Panc1 (cell line): ENCODE measurements at regions not wholly inside any gene's neighbourhood (a gene's known extent, or its start where the extent isn't known, plus 50 kb on each side); places are given as distances from the start of the nearest gene placed in this dataset.

ENCODE experiments used
- ATAC-seq: fragments of 200-7000 bp; cut with Tn5 transposase; 2 replicates; pipeline ENCODE4 v1.9.1; 2020; ENCODE audit warnings: mild to moderate bottlenecking, moderate library complexity
- BruUV-seq: library from RNA; stranded (reverse); fragments of 400-500 nt; replicated peaks from 2 replicates; lab custom pipeline; 2021; lab: Mats Ljungman, UMichigan
- CTCF ChIA-PET: fragments of 300-600 bp; sonication (Branson Sonifier 250); formaldehyde crosslinking; loops from one replicate; lab custom pipeline; 2022; ENCODE audit warnings: antibody characterized with exemption; lab: Charles Lee
- POLR2A ChIA-PET: fragments of 300-600 bp; sonication (Branson Sonifier 250); formaldehyde crosslinking; loops from one replicate; lab custom pipeline; 2022; ENCODE audit warnings: antibody characterized with exemption; lab: Charles Lee
- DNase-seq: peaks from one replicate; pipeline ENCODE4 v3.0.0-alpha.2; 2010; ENCODE audit warnings: low read depth, low spot score
- H3K27ac ChIP-seq: 2 replicates; pipeline ENCODE4 v1.5.1; 2011; ENCODE audit warnings: mild to moderate bottlenecking, low read length, inconsistent platforms
- H3K27me3 ChIP-seq: fragments of 200-500 bp; sonication (Bioruptor generic); 2 replicates; pipeline ENCODE4 v1.6.0; 2014; ENCODE audit warnings: low read length, inconsistent platforms; ENCODE audit not compliant: control insufficient read depth, insufficient read depth
- H3K36me3 ChIP-seq: fragments of 200-500 bp; sonication (Bioruptor generic); 2 replicates; pipeline ENCODE4 v1.5.1; 2014; ENCODE audit warnings: inconsistent platforms, mild to moderate bottlenecking, low read length, moderate library complexity; ENCODE audit not compliant: control insufficient read depth, insufficient read depth
- H3K4me1 ChIP-seq: 2 replicates; pipeline ENCODE4 v1.5.1; 2011; ENCODE audit warnings: inconsistent platforms, mild to moderate bottlenecking, low read length, moderate library complexity; ENCODE audit not compliant: control insufficient read depth, insufficient read depth
- H3K4me3 ChIP-seq, 2 experiments: 2 replicates each; pipeline ENCODE4 v1.5.1; 2011 to 2012; ENCODE audit warnings: low read depth in 2 of 2, low read length in 2 of 2, mild to moderate bottlenecking in 2 of 2, inconsistent platforms in 1 of 2, moderate library complexity in 1 of 2
- H3K9me3 ChIP-seq: fragments of 200-500 bp; sonication (Bioruptor generic); 2 replicates; pipeline ENCODE4 v1.5.1; 2014; ENCODE audit warnings: low read depth, mild to moderate bottlenecking, inconsistent platforms, low read length, moderate library complexity; ENCODE audit not compliant: control insufficient read depth, insufficient read depth
- CTCF ChIP-seq: fragments of 450-650 bp; IDR thresholded peaks from 2 replicates; pipeline ENCODE4 v1.5.1; 2017; ENCODE audit warnings: mild to moderate bottlenecking
- POLR2AphosphoS5 ChIP-seq: IDR thresholded peaks from 2 replicates; pipeline ENCODE4 v1.6.1; 2012; ENCODE audit warnings: mild to moderate bottlenecking, low read depth, low read length, moderate library complexity
- REST ChIP-seq, 2 experiments: IDR thresholded peaks; 2 replicates each; pipeline ENCODE4 v1.6.1; 2011 to 2012; ENCODE audit warnings: low read depth in 2 of 2, control low read depth in 1 of 2, low read length in 1 of 2, mild to moderate bottlenecking in 1 of 2, moderate library complexity in 1 of 2; ENCODE audit not compliant: insufficient read depth in 1 of 2
- SIN3A ChIP-seq: IDR thresholded peaks from 2 replicates; pipeline ENCODE4 v1.6.1; 2012; ENCODE audit warnings: low read depth, mild to moderate bottlenecking, low read length, moderate library complexity, borderline replicate concordance; ENCODE audit not compliant: insufficient read depth
- TCF7L2 ChIP-seq: IDR thresholded peaks from 2 replicates; pipeline ENCODE4 v1.6.1; 2011; ENCODE audit warnings: mild to moderate bottlenecking, low read depth, low read length, inconsistent platforms
- in situ Hi-C: cut with HindIII; loops from 2 replicates; pipeline ENCODE4 v1.10.0; 2016; ENCODE audit warnings: low sequenced_read_pairs, low pct_unique_long_range_greater_than_20kb
- intact Hi-C: fragments of 100-400 bp; cut with micrococcal nuclease; formaldehyde crosslinking; loops from one replicate; pipeline ENCODE4 v1.10.0; 2022; ENCODE audit not compliant: unreplicated experiment

- intact Hi-C loops (no loop called here), in situ Hi-C loops (no loop called here)
- Histone ChIP-seq H3K4me1 (no peaks in the 10 kb centered on the region), H3K27ac (no peak overlapping the region), H3K27me3 (no peaks in the 10 kb centered on the region), H3K9me3 (no peaks in the 10 kb centered on the region), H3K4me3 (no peak overlapping the region), H3K36me3 (no peaks in the 10 kb centered on the region)
- DNase-seq (no peak), ATAC-seq (no peak)
- TF ChIP-seq SIN3A: no peak
- TF ChIP-seq POLR2AphosphoS5: no peak
- no peak for TF ChIP-seq REST (IDR thresholded peaks at IDR 0.05; ENCODE audit: insufficient read depth in 1 of 2, low read depth in 2 of 2, low read length in 1 of 2)
- ChIA-PET POLR2A (no interaction called here), CTCF (no interaction called here)
- no TSS peak for BruUV-seq
Observed at GRCh38 chr5:27491047-27491446, 452.7 kb upstream of the CDH9 start.

GRCh38 chr5:27489701-27490100 lies 451.3 kb upstream of the CDH9 start:
- TF ChIP-seq CTCF (no peak), REST (IDR thresholded peaks at IDR 0.05; ENCODE audit: insufficient read depth in 1 of 2, low read depth in 2 of 2, low read length in 1 of 2) (no peak), SIN3A (no peak), TCF7L2 (no peak), POLR2AphosphoS5 (no peak)
- Histone ChIP-seq H3K27ac (no peak overlapping the region; the same call in 1 of the 2 replicates), H3K9me3 (no peaks in the 10 kb centered on the region), H3K4me1 (no peaks in the 10 kb centered on the region), H3K4me3 (no peak overlapping the region), H3K27me3 (no peaks in the 10 kb centered on the region), H3K36me3 (no peaks in the 10 kb centered on the region)
- POLR2A ChIA-PET: no interaction called here
- CTCF ChIA-PET: no interaction called here
- DNase-seq (no peak), ATAC-seq (no peak)
- intact Hi-C loops (no loop called here), in situ Hi-C loops (no loop called here)
- no TSS peak for BruUV-seq
